HG02943 (cell line): ENCODE measurements at regions not wholly inside any gene's neighbourhood (a gene's known extent, or its start where the extent isn't known, plus 50 kb on each side); places are given as distances from the start of the nearest gene placed in this dataset.

ENCODE experiments used
- ATAC-seq: cut with Tn5 transposase; IDR thresholded peaks from one replicate; pipeline ENCODE4 v1.9.1; 2021; ENCODE audit warnings: mild to moderate bottlenecking, low read depth, moderate library complexity; ENCODE audit not compliant: unreplicated experiment

GRCh38 chr2:147101941-147102790 lies 742.7 kb upstream of the ACVR2A start:
- ATAC-seq: no peak

GRCh38 chr2:147100406-147101035 lies 744.3 kb upstream of the ACVR2A start:
- ATAC-seq: no peak

GRCh38 chr2:147099845-147100244 lies 745.0 kb upstream of the ACVR2A start:
- no peak for ATAC-seq

GRCh38 chr2:147098940-147099339 lies 745.9 kb upstream of the ACVR2A start:
- ATAC-seq: no peak

GRCh38 chr2:147097747-147098146 lies 747.1 kb upstream of the ACVR2A start:
- no peak for ATAC-seq

- ATAC-seq: no peak
These were observed 748.2 kb upstream of the ACVR2A start for GRCh38 chr2:147096671-147097070.

GRCh38 chr2:147095376-147095775 lies 749.5 kb upstream of the ACVR2A start:
- ATAC-seq: no peak

- ATAC-seq: no peak
These were observed 750.8 kb upstream of the ACVR2A start for GRCh38 chr2:147094077-147094476.

GRCh38 chr2:147092266-147092665 lies 752.6 kb upstream of the ACVR2A start:
- no peak for ATAC-seq

- ATAC-seq: no peak
These were observed 753.4 kb upstream of the ACVR2A start for GRCh38 chr2:147091448-147091847.

GRCh38 chr2:147088871-147089270 lies 756.0 kb upstream of the ACVR2A start:
- ATAC-seq: no peak

- ATAC-seq: no peak
These were observed 758.1 kb upstream of the ACVR2A start for GRCh38 chr2:147086715-147087114.

GRCh38 chr2:147083664-147084063 lies 761.2 kb upstream of the ACVR2A start:
- no peak for ATAC-seq

- ATAC-seq: peak; percentile 79
These were observed 761.8 kb upstream of the ACVR2A start for GRCh38 chr2:147082850-147083522.

GRCh38 chr2:147081831-147082230 lies 763.0 kb upstream of the ACVR2A start:
- ATAC-seq: no peak

GRCh38 chr2:147076634-147077033 lies 768.2 kb upstream of the ACVR2A start:
- ATAC-seq: no peak

GRCh38 chr2:147068071-147068470 lies 776.8 kb upstream of the ACVR2A start:
- no peak for ATAC-seq

- ATAC-seq: no peak
These were observed 777.7 kb upstream of the ACVR2A start for GRCh38 chr2:147067136-147067535.

GRCh38 chr2:147062073-147062472 lies 782.8 kb upstream of the ACVR2A start:
- no peak for ATAC-seq

GRCh38 chr2:147061269-147061668 lies 783.6 kb upstream of the ACVR2A start:
- ATAC-seq: no peak

GRCh38 chr2:147057892-147058490 lies 786.8 kb upstream of the ACVR2A start:
- ATAC-seq: no peak
